GM18868 (cell line): ENCODE measurements at regions not wholly inside any gene's neighbourhood (a gene's known extent, or its start where the extent isn't known, plus 50 kb on each side); places are given as distances from the start of the nearest gene placed in this dataset.
"Not testable (repeated sequence)": the region's sequence is repeated elsewhere in the genome, so short reads cannot be mapped to it uniquely, and the experiment has no call there.

ENCODE experiments used
- ATAC-seq: cut with Tn5 transposase; IDR thresholded peaks from one replicate; pipeline ENCODE4 v1.9.1; 2021; ENCODE audit warnings: mild to moderate bottlenecking, moderate library complexity; ENCODE audit not compliant: unreplicated experiment

GRCh38 chr1:94675373-94675772 is 133.8 kb upstream of the F3 start:
- no peak for ATAC-seq

GRCh38 chr1:94674876-94675275 is 133.3 kb upstream of the F3 start:
- ATAC-seq, result no peak

GRCh38 chr1:94672934-94673333 is 131.4 kb upstream of the F3 start:
- no peak for ATAC-seq

- ATAC-seq, result no peak
These were observed 130.4 kb upstream of the F3 start for GRCh38 chr1:94672001-94672400.

- no peak for ATAC-seq
These were observed 128.7 kb upstream of the F3 start for GRCh38 chr1:94670273-94670672.

- ATAC-seq, result no peak
These were observed 127.6 kb upstream of the F3 start for GRCh38 chr1:94669198-94669597.

- no peak for ATAC-seq
These were observed 127.0 kb upstream of the F3 start for GRCh38 chr1:94668528-94668927.

GRCh38 chr1:94667818-94668217 is 126.3 kb upstream of the F3 start:
- ATAC-seq, result no peak

- no peak for ATAC-seq
These were observed 125.2 kb upstream of the F3 start for GRCh38 chr1:94666797-94667196.

GRCh38 chr1:94661431-94661932 is 119.9 kb upstream of the F3 start:
- ATAC-seq, result no peak

GRCh38 chr1:94660994-94661393 is 119.4 kb upstream of the F3 start:
- no peak for ATAC-seq

GRCh38 chr1:94660258-94660657 is 118.7 kb upstream of the F3 start:
- ATAC-seq, result no peak

- not testable (repeated sequence) for ATAC-seq
These were observed 117.6 kb upstream of the F3 start for GRCh38 chr1:94659202-94659601.

- no peak for ATAC-seq
These were observed 116.7 kb upstream of the F3 start for GRCh38 chr1:94658221-94658620.

- not testable (repeated sequence) for ATAC-seq
These were observed 116.2 kb upstream of the F3 start for GRCh38 chr1:94657776-94658175.

- ATAC-seq, result no peak
These were observed 115.4 kb upstream of the F3 start for GRCh38 chr1:94656967-94657366.

- ATAC-seq, result no peak
These were observed 113.4 kb upstream of the F3 start for GRCh38 chr1:94654919-94655318.

GRCh38 chr1:94654459-94654858 is 112.9 kb upstream of the F3 start:
- no peak for ATAC-seq

- ATAC-seq, result no peak
These were observed 112.5 kb upstream of the F3 start for GRCh38 chr1:94654031-94654430.

- no peak for ATAC-seq
These were observed 111.9 kb upstream of the F3 start for GRCh38 chr1:94653454-94653853.

- no peak for ATAC-seq
These were observed 109.5 kb upstream of the F3 start for GRCh38 chr1:94651076-94651475.

GRCh38 chr1:94650301-94650700 is 108.7 kb upstream of the F3 start:
- ATAC-seq, result no peak

- no peak for ATAC-seq
These were observed 106.9 kb upstream of the F3 start for GRCh38 chr1:94648225-94649007.
